GM19035 (cell line): ENCODE measurements at regions not wholly inside any gene's neighbourhood (a gene's known extent, or its start where the extent isn't known, plus 50 kb on each side); places are given as distances from the start of the nearest gene placed in this dataset.
"Not testable (repeated sequence)": the region's sequence is repeated elsewhere in the genome, so short reads cannot be mapped to it uniquely, and the experiment has no call there.

Source experiments
- ATAC-seq: cut with Tn5 transposase; IDR thresholded peaks from one replicate; pipeline ENCODE4 v1.9.1; 2021; ENCODE audit not compliant: unreplicated experiment

- no peak for ATAC-seq
Measured at GRCh38 chr12:124707316-124707715, 139.9 kb upstream of the NCOR2 start.

DNA sequence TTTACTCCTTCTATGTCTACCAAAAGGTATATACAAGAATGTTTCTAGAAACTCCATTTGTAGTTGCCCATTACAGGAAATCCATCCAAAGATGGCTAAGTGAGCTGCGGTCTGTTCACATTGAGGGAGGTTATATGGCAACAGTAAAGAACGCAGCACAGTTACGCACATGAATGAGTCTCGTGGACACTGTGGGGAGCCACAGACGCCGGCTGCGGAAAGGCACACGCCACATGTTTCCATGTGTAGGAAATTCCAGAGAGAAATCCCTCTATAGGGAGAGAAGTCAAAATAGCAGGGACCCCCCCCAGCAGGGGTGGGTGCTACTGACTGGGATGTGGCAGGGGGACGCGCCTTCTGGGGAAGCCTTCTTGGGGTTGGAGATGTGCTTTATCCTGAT lies 139.0 kb upstream of the NCOR2 start:
- ATAC-seq = no peak

GRCh38 chr12:124705545-124706138 lies 138.2 kb upstream of the NCOR2 start:
- ATAC-seq = no peak

- ATAC-seq = no peak
Measured at GRCh38 chr12:124704619-124705018, 137.2 kb upstream of the NCOR2 start.

GRCh38 chr12:124703856-124704255 lies 136.4 kb upstream of the NCOR2 start:
- ATAC-seq = no peak

GRCh38 chr12:124702736-124703135 lies 135.3 kb upstream of the NCOR2 start:
- no peak for ATAC-seq

DNA sequence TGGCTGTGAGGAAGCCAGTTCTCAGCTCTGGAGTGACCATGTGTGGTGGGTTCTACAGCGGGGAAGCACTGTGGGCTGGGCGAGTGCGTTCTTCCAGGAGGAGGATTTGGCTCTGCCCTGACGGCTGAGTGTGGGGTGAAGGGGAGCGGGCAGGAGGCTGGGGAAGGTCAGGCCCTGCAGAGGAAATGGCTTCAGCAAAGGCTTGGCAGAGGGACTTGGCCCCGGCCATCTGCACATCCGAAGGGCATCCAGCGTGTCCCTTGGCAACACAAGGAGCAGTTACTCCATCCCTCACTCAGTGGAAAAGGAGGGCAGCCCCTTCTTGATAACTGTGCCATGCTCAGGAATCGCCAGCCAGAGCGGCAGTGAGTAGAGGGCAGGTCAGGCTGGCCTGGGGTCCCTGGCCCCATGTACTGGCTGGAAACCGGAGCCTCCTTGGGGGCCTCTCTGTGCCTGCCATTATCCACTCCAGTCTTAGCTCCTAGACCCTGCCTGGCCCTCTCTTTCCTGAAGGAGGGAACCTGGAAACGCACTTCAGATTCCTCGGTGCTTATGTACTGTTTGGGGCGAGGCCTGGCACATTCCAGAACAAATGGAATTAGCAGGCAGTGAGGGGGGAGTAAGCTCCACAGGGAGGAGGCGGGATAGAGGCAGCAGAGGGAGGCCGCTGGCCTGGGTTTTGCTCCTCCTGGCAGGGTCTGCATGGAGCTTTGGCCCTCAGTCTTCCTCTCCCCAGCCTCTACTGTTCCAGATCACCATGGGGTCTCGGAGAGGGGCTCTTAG lies 133.6 kb upstream of the NCOR2 start:
- ATAC-seq = no peak

- ATAC-seq = no peak
Measured at GRCh38 chr12:124699909-124700308, 132.5 kb upstream of the NCOR2 start.

DNA sequence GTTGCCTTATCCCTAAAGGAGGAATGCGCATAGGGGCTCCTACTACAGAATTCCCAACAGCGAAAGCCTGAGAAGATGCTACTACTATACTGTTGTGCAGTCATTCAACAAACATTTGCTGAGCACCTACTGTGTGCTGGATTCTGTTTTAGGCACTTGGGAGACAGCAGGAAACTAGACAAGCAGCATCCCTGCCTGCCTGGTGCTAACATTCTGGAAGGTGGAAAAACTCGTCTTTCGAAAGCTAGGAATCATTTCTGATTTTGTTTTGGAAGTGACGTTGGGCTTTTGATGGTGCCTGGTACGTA lies 131.5 kb upstream of the NCOR2 start:
- no peak for ATAC-seq

GRCh38 chr12:124698211-124698997 lies 131.0 kb upstream of the NCOR2 start:
- no peak for ATAC-seq

DNA sequence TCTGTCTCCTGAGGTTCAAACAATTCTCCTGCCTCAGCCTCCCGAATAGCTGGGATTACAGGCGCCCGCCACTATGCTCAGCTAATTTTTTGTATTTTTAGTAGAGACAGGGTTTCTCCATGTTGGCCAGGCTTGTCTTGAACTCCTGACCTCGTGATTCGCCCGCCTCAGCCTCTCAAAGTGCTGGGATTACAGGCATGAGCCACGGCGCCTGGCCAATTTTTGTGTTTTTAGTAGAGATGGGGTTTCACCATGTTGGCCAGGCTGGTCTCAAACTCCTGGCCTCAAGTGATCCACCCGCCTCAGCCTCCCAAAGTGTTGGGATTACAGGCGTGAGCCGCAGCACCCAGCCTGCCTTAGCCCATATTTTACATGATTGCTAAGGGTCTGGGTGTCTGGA lies 130.3 kb upstream of the NCOR2 start:
- not testable (repeated sequence) for ATAC-seq

GRCh38 chr12:124696693-124697476 lies 129.5 kb upstream of the NCOR2 start:
- no peak for ATAC-seq

- no peak for ATAC-seq
Measured at GRCh38 chr12:124695861-124696260, 128.4 kb upstream of the NCOR2 start.

GRCh38 chr12:124694846-124695497 lies 127.6 kb upstream of the NCOR2 start:
- no peak for ATAC-seq

DNA sequence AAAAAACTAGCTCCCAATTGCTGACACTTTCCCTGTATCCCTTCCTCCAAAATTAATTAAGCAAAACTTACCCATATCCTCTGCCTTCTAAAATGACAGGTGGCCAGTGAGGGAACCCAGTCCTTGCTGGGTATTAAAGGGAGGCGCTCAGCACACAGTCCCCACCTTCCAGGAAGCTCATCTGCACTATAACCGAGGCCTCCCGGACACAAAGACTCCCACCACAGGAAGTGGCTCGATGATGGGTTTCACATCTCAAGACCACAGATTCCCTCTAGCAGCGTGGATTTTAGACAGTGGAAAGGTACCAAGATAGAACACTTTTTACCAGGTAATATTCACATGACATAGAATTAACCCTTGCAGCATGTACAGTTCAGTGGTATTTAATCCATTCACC lies 126.8 kb upstream of the NCOR2 start:
- no peak for ATAC-seq

DNA sequence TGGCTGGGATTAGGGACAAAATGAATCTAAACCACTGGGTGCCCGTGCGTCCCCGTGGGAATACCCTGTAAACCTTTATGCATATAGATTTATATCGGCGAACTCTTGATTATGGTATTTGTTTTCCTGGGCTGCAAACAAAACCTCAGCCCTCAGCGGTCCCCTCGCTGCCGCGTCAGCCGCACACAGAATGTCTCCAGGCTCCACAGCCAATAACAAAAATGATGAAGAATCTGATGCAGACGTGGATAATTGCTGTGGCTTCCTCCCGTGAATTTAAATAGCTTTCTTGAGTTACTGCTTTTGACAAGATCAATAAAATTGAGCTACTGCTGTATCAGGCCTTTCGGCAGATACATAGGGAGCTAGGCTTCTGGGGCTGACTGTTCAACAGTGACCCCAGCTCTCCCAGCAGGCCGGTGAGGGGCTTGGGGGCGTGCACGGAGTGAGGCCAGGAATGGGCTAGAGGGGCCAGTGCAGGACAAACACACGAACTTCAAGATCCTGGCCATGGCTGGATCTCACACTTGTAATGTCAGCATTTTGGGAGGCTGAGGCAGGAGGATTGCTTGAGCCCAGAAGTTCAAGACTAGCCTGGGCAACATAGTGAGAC lies 125.8 kb upstream of the NCOR2 start:
- ATAC-seq = no peak

DNA sequence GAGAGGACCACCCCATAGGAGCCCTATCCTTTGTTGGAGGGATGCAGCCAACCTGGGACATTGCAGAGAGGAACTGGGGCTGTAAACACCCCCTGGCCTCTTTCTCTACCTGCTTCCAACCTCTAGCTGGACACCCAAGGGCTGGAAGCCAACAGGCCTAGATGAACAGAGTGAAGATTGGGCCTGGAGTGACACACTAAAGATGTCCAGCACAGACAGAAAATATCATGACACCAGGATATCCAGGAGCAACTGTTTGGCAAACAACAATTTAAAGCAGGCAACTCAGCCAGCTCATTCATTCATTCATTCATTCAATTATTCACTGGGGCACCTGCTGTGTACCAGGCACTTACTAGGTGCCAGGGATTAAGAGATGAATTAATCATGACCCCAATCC lies 125.0 kb upstream of the NCOR2 start:
- no peak for ATAC-seq

- ATAC-seq = no peak
Measured at GRCh38 chr12:124691429-124691828, 124.0 kb upstream of the NCOR2 start.

- no peak for ATAC-seq
Measured at GRCh38 chr12:124689631-124690030, 122.2 kb upstream of the NCOR2 start.

DNA sequence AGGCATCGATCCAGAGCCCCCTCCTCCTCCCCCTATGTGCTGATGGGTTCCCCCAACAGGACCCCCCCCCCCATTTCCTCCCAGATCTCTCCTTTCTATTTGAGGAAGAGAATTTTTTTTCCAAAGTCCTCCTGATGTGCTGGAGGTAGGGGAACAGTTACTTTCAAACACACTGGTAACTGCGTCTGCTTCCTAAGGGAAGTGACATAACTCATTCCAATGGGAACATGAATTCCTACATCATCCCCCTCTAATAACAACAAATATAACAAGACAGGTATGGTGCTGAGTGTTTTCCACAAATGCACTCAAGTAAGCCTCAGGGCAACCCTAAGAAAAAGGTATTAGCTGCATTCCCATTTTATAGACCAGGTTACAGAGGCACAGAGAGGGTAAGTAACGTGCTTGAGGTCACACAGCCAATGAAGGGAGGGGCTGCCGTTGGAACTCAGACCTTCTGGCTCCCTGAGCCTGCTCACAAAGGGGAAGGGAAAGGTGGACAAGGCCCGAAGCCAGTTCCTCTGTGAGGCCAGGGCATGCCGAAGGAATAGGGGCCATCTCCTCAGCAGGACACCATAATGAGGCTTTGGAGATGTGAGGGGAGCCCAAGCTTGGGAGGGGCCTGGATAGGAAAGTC lies 121.1 kb upstream of the NCOR2 start:
- no peak for ATAC-seq
